Natural killer cell (primary cell): ENCODE measurements at regions not wholly inside any gene's neighbourhood (a gene's known extent, or its start where the extent isn't known, plus 50 kb on each side); places are given as distances from the start of the nearest gene placed in this dataset.

ENCODE experiments used
- ATAC-seq, 3 donors: fragments of 150-1000 bp in 2 of 3; fragments of 200-7000 bp in 1 of 3; cut with Tn5 transposase; 1 replicate in 1 of 3; 2 replicates in 2 of 3; pipeline ENCODE4 v1.10.0; 2021; ENCODE audit warnings: mild to moderate bottlenecking in 2 of 3, moderate library complexity in 2 of 3
- DNase-seq, 2 donors: peaks; one replicate each; pipeline versions ENCODE4 v3.0.0 to v3.0.0-alpha.2; 2013 to 2021; ENCODE audit warnings: mixed read lengths in 1 of 2
- H3K27ac ChIP-seq: one replicate; pipeline ENCODE4 v1.5.1; 2013; ENCODE audit warnings: mild to moderate bottlenecking, low read length
- H3K27me3 ChIP-seq: one replicate; pipeline ENCODE4 v1.6.1; 2013; ENCODE audit warnings: low read length; ENCODE audit not compliant: control insufficient read depth, insufficient read depth
- H3K36me3 ChIP-seq: one replicate; pipeline ENCODE4 v1.6.1; 2013; ENCODE audit warnings: low read length; ENCODE audit not compliant: control insufficient read depth, insufficient read depth
- H3K4me1 ChIP-seq: one replicate; pipeline ENCODE4 v1.6.1; 2013; ENCODE audit warnings: low read length; ENCODE audit not compliant: control insufficient read depth, insufficient read depth
- H3K4me3 ChIP-seq: one replicate; pipeline ENCODE4 v1.5.1; 2013; ENCODE audit warnings: low read length
- H3K9me3 ChIP-seq: one replicate; pipeline ENCODE4 v1.6.1; 2013; ENCODE audit warnings: low read length; ENCODE audit not compliant: control insufficient read depth, insufficient read depth
- H3K27ac Mint-ChIP-seq, 2 donors: one replicate each; pipeline ENCODE4 v1.8.0; 2022; ENCODE audit warnings: mild to moderate bottlenecking in 2 of 2, mixed read lengths in 2 of 2, moderate library complexity in 1 of 2
- H3K27me3 Mint-ChIP-seq, 2 donors: one replicate each; pipeline ENCODE4 v1.8.0; 2022; ENCODE audit warnings: low read depth in 2 of 2, mixed read lengths in 2 of 2
- H3K36me3 Mint-ChIP-seq: one replicate; pipeline ENCODE4 v1.8.0; 2022; ENCODE audit warnings: mixed read lengths
- H3K4me1 Mint-ChIP-seq, 2 donors: one replicate each; pipeline ENCODE4 v1.8.0; 2022; ENCODE audit warnings: mixed read lengths in 2 of 2
- H3K4me3 Mint-ChIP-seq: one replicate; pipeline ENCODE4 v1.8.0; 2022; ENCODE audit warnings: mild to moderate bottlenecking, moderate library complexity, mixed read lengths
- H3K9me3 Mint-ChIP-seq, 2 donors: one replicate each; pipeline ENCODE4 v1.8.0; 2022; ENCODE audit warnings: mixed read lengths in 2 of 2
- CTCF ChIP-seq: fragments of 200-600 bp; IDR thresholded peaks from one replicate; pipeline ENCODE4 v1.8.0; 2022; ENCODE audit warnings: antibody characterized with exemption
- WGBS: methylation state at CpG from one replicate; pipeline ENCODE4 v1.1.7; 2013; ENCODE audit warnings: missing lambda C conversion rate; ENCODE audit not compliant: insufficient coverage; 5-methylcytosine and 5-hydroxymethylcytosine counted together
- intact Hi-C: fragments of 100-400 bp; cut with micrococcal nuclease; formaldehyde crosslinking; loops from one replicate; pipeline ENCODE4 v1.14.2; 2022

- no peaks in the 10 kb centered on the region for H3K4me1 Mint-ChIP-seq
- no peak for TF ChIP-seq CTCF
- no peaks in the 10 kb centered on the region for H3K36me3 ChIP-seq
- peaks cover 9 to 15% of the 10 kb centered on the region in 2 donors for H3K9me3 Mint-ChIP-seq
- no peak overlapping the region for H3K27ac Mint-ChIP-seq
- no peak overlapping the region for H3K4me3 ChIP-seq
- H3K4me1 ChIP-seq = no peaks in the 10 kb centered on the region
- no peaks in the 10 kb centered on the region for H3K36me3 Mint-ChIP-seq
- WGBS = 83% methylated on average over 1 of the region's 2 CpGs
- H3K27me3 ChIP-seq = no peaks in the 10 kb centered on the region
- no peaks in the 10 kb centered on the region for H3K27me3 Mint-ChIP-seq
- ATAC-seq (no peak), DNase-seq (no peak)
- no peak overlapping the region for H3K4me3 Mint-ChIP-seq
- intact Hi-C loops = no loop called here
- H3K27ac ChIP-seq = no peak overlapping the region
- H3K9me3 ChIP-seq = peaks cover 4% of the 10 kb centered on the region
Observed at GRCh38 chr13:38563739-38564138, 123.1 kb upstream of the FREM2 start.

GRCh38 chr13:38564256-38565150 lies 122.4 kb upstream of the FREM2 start:
- intact Hi-C loops = no loop called here

GRCh38 chr13:38566023-38566422 lies 120.9 kb upstream of the FREM2 start:
- Histone ChIP-seq H3K27me3 (no peaks in the 10 kb centered on the region), H3K4me1 (no peaks in the 10 kb centered on the region), H3K4me3 (no peak overlapping the region), H3K27ac (no peak overlapping the region), H3K36me3 (no peaks in the 10 kb centered on the region), H3K9me3 (peaks cover 4% of the 10 kb centered on the region)
- Mint-ChIP-seq H3K27me3 (no peaks in the 10 kb centered on the region), H3K36me3 (no peaks in the 10 kb centered on the region), H3K27ac (no peak overlapping the region), H3K4me3 (no peak overlapping the region), H3K4me1 (no peaks in the 10 kb centered on the region), H3K9me3 (peaks cover 7 to 18% of the 10 kb centered on the region in 2 donors)
- TF ChIP-seq CTCF = no peak
- 83% methylated on average over 4 of the region's 4 CpGs for WGBS
- intact Hi-C loops = no loop called here
- DNase-seq (no peak), ATAC-seq (no peak)

More at GRCh38 chr13:38564256-38565150, 122.4 kb upstream of the FREM2 start:
- Histone ChIP-seq H3K36me3 (no peaks in the 10 kb centered on the region), H3K27ac (no peak overlapping the region), H3K9me3 (peaks cover 4% of the 10 kb centered on the region), H3K27me3 (no peaks in the 10 kb centered on the region), H3K4me1 (no peaks in the 10 kb centered on the region), H3K4me3 (no peak overlapping the region)
- Mint-ChIP-seq H3K27me3 (no peaks in the 10 kb centered on the region), H3K9me3 (peaks cover 9 to 20% of the 10 kb centered on the region in 2 donors), H3K4me1 (no peaks in the 10 kb centered on the region), H3K36me3 (no peaks in the 10 kb centered on the region), H3K4me3 (no peak overlapping the region), H3K27ac (no peak overlapping the region)
- 85% methylated on average over 7 of the region's 7 CpGs for WGBS
- no peak for TF ChIP-seq CTCF
- ATAC-seq (no peak), DNase-seq (no peak)
